ENCODE measurements at regions not wholly inside any gene's neighbourhood (a gene's known extent, or its start where the extent isn't known, plus 50 kb on each side); places are given as distances from the start of the nearest gene placed in this dataset.

DNA sequence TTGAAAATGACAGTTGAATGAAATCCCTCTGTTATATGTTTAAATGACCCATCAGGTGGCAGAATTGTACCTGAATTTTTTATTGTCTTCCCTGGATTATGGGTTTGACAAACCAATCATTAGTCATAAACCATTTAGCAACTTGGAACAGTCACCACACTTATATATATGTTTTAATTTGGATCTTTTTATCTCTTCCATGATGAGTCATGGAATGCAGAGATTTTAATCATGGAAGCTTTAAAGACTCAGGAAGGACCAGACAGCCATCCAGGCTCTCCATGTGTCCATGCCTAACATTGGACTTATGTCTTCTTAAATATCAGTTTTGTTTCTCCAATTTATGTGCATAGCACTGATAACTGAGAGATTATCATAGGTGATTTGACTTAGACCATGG, 188.3 kb upstream of the ZSWIM2 start:
- TF ChIP-seq, protein P1, sequence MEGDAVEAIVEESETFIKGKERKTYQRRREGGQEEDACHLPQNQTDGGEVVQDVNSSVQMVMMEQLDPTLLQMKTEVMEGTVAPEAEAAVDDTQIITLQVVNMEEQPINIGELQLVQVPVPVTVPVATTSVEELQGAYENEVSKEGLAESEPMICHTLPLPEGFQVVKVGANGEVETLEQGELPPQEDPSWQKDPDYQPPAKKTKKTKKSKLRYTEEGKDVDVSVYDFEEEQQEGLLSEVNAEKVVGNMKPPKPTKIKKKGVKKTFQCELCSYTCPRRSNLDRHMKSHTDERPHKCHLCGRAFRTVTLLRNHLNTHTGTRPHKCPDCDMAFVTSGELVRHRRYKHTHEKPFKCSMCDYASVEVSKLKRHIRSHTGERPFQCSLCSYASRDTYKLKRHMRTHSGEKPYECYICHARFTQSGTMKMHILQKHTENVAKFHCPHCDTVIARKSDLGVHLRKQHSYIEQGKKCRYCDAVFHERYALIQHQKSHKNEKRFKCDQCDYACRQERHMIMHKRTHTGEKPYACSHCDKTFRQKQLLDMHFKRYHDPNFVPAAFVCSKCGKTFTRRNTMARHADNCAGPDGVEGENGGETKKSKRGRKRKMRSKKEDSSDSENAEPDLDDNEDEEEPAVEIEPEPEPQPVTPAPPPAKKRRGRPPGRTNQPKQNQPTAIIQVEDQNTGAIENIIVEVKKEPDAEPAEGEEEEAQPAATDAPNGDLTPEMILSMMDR (IDR thresholded peaks at IDR 0.05), result no peak
- no peak for TF ChIP-seq POLR2A (IDR thresholded peaks at IDR 0.05)

Data from heart left ventricle (tissue), 13 donors.